SK-N-MC (cell line): ENCODE measurements at regions not wholly inside any gene's neighbourhood (a gene's known extent, or its start where the extent isn't known, plus 50 kb on each side); places are given as distances from the start of the nearest gene placed in this dataset.

Source experiments
- EZH2 ChIP-seq: fragments of 200-600 bp; sonication (generic); IDR thresholded peaks from one replicate; pipeline ENCODE4 v1.6.1; 2017; ENCODE audit warnings: antibody characterized with exemption
- FOXP2 ChIP-seq: optimal IDR thresholded peaks from 2 replicates; pipeline ENCODE3; 2011; ENCODE audit warnings: mild to moderate bottlenecking, moderate library complexity; ENCODE audit not compliant: insufficient read depth; ENCODE audit errors: extremely low read length, control extremely low read depth
- POLR2AphosphoS5 ChIP-seq: IDR thresholded peaks from 2 replicates; pipeline ENCODE4 v1.6.1; 2012; ENCODE audit warnings: mild to moderate bottlenecking, low read depth, low read length, borderline replicate concordance

DNA sequence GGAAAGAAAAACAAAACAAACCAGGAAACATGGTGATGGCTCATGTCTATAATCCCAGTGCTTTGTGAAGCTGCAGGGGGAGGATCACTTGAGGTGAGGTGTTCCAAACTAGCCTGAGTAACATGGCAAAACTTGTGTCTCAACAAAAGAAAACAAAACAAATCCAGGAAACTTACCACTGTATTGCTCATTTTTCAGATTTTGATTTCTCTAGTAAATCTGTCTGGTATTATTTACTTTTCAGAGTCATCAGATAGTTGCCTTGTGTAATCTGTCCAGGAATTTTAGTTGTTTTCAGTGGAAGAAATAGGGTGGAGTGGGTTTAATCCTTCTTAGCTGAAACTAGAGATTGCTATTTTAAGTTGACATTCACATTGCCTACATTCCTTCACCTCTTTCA lies 91.8 kb upstream of the ALCAM start:
- TF ChIP-seq POLR2AphosphoS5 = no peak
- TF ChIP-seq EZH2 = no peak
- TF ChIP-seq FOXP2 = no peak
